ENCODE measurements at regions not wholly inside any gene's neighbourhood (a gene's known extent, or its start where the extent isn't known, plus 50 kb on each side); places are given as distances from the start of the nearest gene placed in this dataset.

DNA sequence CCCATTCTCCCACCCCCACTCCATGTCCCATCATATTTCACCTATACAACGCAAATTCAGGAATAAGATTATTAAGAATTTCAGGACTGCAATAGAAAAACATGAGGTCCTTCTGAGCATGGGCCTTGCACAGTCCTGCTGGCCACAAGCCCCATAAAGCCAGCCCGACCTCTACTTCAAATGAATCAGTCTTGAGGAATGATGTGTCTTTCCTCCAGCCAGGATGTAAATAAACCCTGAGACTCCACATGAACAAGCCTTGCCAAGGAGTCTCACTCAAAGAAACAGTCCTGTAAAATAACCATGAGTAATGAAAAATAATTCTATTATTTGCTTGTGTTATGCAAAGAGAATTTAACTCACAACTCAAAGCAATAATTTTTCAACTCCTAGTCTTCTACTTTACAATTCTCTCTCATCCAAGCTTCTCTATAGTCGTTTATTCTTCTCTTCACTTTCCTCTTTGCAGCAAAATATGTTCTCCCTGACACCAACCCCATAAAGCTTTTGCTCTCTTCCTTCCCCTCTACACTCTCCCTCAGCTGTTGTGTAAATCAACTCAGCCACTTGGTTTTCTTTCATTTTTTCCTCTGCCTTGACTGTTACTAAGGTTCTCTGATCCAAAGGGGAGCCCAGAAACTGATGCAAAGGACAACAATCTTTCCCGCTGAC lies 140.1 kb upstream of the MOCS2 start:
- TF ChIP-seq POLR2A (IDR thresholded peaks at IDR 0.05; ENCODE audit: low read depth, low read length) (no peak), POLR2AphosphoS5 (IDR thresholded peaks at IDR 0.05; ENCODE audit: low read depth, low read length) (no peak)
